H54 (cell line): ENCODE measurements at regions not wholly inside any gene's neighbourhood (a gene's known extent, or its start where the extent isn't known, plus 50 kb on each side); places are given as distances from the start of the nearest gene placed in this dataset.

ENCODE experiments used
- DNase-seq: peaks from one replicate; pipeline ENCODE4 v3.0.0; 2011; ENCODE audit warnings: low spot score, mixed read lengths; ENCODE audit not compliant: insufficient read length
- FAIRE-seq: peaks from 3 replicates; lab custom pipeline; 2011; peaks lifted over from hg19 to GRCh38; lab: Jason Lieb, UNC
- POLR2A ChIP-seq: IDR thresholded peaks from 2 replicates; pipeline ENCODE4 v1.6.1; 2011; ENCODE audit warnings: low read depth, mild to moderate bottlenecking, low read length

DNA sequence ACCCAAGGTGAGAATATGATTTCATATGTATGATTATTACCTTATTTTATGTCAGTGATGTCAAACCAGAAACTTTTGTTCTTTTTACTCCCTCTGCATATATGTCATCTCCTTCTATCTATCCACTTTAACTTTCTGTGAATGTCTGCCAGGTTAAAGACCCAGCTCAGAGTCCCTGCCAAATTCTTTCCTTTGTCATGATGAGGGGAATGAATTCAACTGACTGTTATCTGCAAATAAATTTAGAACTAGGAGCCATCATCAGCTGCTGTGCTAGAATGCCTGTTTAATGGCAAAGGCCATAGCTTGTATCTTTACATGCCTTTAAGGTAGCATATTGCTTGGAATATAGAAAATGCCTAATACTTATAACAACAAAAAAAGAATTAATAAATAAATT, 815.6 kb upstream of the NEGR1 start:
- FAIRE-seq (no peak), DNase-seq (no peak)
- no peak for TF ChIP-seq POLR2A

DNA sequence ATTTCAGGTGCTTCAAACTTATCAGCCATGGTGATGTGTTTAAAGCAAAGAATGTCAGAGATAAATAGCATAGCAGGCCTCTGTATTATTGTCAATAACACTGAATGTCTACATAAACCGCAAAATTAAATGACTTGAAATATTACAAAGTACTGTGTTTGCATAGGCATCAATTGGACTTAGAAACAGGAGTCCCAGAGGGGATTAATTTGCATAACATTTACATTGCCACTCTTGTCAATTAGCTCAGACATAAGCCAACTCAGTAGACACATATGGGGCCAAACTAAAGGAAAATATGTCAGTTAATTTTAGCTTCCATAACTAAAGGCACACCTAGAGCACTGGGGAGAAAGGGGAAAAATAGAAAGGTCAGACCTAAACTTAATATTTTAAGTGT, 814.5 kb upstream of the NEGR1 start:
- no peak for TF ChIP-seq POLR2A
- DNase-seq, result no peak
- no peak for FAIRE-seq

DNA sequence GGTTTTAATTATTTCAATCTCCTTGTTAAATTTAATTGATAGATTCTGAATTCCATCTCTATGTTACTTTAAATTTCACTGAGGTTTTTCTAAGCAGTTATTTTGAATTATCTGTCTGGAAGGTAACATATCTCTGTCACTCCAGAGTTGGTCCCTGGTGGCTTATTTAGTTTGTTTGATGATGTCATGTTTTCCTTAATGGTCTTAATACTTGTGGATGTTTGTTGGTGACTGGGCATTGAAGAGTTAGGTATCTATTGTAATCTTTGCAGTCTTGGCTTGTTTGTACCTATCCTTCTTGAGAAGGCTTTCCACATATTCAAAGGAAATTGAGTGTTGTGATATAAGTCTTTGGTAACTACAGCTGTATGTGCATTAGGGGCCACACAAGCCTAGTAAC, 810.0 kb upstream of the NEGR1 start:
- no peak for TF ChIP-seq POLR2A
- DNase-seq, result no peak
- FAIRE-seq, result no peak

DNA sequence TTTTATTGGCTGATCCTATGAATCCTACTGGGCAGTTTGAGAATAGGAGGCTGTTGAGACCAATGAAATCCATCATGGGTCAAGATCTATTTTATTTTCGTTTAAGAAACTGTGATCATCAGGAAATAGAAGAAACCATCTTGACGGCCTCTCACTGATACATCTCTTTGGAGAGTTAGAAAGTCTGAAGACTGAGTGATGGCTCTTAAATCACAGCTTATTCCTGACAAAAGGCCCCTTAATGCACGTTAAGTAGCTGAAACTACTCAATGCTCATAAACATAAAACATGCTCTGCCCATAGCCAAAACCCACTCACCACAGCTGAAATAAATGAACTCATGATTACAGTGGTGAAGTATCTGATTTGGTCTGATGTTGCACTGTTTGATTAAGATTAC, 784.5 kb upstream of the NEGR1 start:
- DNase-seq (no peak), FAIRE-seq (no peak)
- no peak for TF ChIP-seq POLR2A

DNA sequence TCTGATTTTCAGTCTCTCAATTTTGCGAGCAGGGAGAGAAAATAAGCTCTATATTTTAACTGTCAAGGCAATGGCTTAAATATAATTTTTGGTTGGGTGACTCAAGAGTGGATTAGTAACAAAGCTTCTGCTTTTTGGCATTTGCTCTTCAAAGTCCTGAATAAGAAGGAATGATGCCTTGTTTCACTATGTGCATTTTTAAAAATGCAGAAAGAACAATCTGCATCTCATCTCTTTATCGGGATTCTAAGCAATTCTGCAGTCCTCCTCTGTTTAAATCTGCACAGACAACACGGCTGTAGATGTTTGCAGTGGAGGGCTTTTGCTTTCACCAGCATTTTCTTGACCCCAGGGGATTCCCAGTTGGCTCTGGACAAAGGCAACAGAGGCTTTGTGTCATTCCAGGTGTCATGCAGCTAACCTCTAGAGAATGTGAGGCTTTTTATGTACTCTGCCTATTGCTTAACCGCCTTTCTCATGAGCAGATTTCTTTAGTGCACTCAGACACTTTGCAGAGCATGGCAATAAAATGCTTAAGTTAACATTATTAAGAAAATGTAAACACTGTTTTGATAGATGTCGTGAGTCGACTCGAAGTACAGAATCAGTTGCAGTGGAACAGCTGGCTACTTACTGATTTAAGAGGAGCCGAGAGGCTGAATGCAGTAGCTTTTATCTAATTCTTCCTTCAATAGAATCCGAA, 783.2 kb upstream of the NEGR1 start:
- no peak for TF ChIP-seq POLR2A
- DNase-seq (no peak), FAIRE-seq (no peak)

DNA sequence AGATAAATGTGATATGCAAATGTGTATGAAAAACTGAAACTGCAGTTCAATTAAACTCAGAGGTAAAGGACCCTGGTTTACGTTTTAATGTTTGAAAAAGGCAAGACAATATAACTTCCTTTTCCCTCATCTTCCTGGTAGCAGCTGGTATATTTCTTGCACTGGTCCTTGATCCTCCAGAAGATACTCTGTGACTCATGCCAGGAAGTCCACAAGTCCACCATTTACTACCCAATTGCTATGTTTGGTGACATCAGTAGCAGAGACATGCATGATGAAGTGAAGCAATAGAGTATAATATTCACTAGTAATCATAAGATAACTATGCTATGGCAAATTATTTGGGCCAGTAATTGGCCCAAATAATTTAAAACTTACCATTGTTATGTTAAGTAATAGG, 774.5 kb upstream of the NEGR1 start:
- DNase-seq (no peak), FAIRE-seq (no peak)
- no peak for TF ChIP-seq POLR2A

DNA sequence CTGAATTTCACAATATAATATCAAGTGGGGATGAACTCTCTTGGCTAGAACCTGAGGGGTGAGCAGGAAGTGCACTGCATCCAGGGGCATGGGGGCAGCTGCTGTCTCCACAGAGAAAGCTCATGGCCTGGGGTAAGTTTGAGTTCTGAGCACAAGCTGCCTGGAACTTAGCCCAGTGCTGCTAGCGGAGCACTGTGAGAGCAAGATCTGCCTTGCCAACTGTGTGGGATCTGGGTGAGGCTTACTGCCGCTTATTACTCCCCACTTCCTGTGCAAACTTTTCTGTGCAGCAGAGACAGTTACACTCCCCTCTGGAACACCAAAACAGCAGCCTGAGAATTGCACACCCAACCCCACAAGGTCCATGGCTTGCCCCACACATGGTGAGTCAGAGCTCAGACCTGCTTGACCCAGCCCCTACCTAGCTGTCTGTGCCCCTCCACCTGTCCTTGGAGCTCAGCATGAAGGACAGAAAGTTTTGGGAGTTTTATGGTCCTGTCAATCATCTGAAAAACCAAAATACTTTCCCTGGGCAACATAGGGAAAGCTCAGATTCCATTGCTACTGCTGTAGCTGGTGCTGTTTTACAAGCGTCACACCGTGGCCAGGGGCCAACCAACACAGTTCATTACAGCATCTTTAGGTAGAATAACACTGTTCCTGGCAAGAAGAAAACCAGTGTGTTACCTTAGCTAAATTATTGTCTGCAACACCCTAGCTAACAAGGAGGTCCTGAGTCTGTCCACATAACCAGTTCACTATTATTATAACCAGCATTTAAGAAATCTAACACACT, 762.1 kb upstream of the NEGR1 start:
- TF ChIP-seq POLR2A, result no peak
- FAIRE-seq (no peak), DNase-seq (no peak)

DNA sequence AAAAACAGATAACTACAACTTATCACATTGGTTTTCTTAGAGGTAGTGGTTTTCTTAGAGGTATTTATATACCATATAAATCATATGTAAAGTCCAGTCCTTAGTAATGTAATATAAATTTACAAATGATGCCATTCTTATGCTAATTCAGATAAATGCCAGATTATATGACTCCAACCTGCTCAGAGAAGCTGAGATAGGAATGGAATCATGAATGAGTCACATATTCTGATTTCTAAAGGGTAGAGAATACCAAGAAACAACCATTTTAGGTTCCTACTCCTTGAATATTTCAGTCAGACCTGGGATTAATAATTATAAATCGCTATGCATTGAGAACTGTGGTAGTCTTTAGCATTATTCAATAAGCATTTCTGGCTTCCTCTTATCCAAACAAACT, 760.1 kb upstream of the NEGR1 start:
- FAIRE-seq (no peak), DNase-seq (no peak)
- TF ChIP-seq POLR2A, result no peak

DNA sequence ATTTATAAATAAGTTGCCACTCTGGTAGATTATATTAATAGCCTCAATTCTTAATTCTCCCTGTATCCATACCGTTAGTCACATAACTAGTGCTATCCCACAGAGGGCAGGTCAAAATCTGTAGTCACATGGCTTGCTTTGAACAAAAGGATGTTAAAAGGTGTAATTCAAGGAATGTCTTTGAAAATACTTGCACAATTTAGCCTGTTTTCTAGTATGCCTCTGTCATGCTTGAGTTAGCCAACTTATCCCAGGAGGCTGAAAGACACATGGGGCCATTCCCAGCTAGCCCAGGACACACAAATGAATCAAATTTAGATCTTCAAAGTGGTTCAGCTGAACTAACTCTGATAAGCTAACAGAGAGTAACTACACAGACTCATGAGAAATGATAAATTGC, 758.5 kb upstream of the NEGR1 start:
- no peak for TF ChIP-seq POLR2A
- no peak for DNase-seq
- no peak for FAIRE-seq

DNA sequence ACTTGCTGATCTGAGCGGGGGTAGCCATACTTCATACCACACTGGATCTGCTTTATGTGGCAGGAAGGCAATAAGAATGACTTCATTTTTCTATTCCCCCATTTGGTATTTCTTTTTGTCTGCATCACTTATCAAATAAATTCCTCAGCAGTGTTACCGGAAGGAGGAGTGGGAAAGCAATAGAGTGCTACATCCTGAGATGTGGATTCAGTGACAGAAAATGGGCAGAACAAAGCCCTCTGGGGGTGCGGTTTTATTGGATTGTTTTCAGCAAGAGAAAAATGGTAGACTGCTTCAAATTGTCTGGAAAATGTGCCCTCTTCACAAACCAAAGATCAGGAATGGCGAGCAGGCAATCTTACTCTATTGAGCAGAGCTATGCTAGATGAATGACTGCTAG, 751.9 kb upstream of the NEGR1 start:
- TF ChIP-seq POLR2A, result no peak
- no peak for DNase-seq
- no peak for FAIRE-seq

DNA sequence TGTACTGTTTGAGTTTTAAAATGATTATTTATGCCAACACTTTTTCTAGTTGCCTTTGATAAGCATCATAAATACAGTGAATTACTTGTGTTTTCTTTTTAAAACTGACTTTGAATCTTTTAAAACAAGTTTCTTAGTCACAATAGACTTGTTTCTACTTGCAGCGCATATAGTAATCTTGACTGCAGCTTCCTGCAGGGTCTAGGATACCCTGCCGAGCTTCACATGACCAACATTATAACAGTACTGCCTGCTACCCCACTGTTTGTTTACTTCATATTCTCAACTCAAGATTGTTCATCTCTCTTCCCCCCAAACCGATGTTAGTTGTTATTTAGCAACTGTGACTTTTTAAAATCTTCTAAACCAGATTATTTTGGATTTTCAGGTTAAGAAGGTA, 751.3 kb upstream of the NEGR1 start:
- DNase-seq (no peak), FAIRE-seq (no peak)
- TF ChIP-seq POLR2A, result no peak

DNA sequence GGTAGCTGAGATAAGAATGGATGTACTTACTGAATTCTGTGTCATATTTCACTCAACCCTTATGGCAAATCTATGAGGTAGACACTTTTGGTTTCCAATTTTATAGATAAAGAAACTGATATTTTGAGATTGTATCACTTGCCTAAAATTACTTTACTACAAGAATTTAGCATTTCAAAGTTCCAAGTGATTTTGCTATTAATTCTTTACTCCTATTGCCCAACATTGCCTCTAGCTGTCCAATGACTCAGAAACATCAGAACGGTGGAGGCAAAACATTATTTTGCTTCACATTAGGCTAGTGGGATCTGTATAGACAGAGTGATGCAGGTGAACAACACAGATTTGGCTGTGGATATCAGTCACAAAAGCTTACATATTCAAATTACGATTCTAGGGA, 747.2 kb upstream of the NEGR1 start:
- TF ChIP-seq POLR2A, result no peak
- DNase-seq, result no peak
- no peak for FAIRE-seq

DNA sequence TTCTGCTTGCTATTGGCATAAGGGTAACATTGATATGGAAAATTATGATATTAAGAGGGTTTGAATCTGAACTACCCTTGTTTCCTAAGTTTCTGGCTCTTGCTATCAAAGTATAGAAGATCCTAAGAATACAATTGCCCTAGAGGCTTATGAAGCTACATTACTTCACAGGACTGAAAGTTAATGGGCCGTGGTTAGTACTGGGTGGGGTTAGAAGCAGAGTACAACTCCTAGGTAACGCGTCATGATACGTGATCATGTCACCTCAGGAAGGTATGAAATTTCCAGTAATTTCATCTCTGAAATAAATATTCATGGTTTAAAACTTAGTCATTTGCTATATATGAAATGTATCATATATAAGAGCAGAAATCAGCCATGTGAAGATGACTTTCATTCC, 743.8 kb upstream of the NEGR1 start:
- FAIRE-seq (no peak), DNase-seq (no peak)

DNA sequence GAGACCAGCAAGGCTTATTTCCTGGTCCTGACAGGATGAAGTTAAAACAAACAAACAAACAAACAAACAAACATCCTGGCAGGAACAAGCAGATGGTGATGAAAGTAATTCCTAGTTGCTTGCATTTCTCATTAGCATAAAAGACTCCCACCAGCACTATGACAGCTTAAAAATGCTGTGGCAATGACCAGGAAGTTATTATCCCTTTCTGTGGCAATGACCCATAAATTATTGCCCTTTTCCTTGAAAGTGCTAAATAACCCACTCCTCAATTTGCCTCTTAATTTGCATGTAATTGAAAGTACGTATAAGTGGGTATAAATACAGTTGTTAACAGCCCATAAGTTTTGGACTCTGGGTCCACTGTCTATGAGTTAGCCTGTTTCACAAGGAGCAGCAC, 727.6 kb upstream of the NEGR1 start:
- DNase-seq, result no peak
- no peak for FAIRE-seq
- no peak for TF ChIP-seq POLR2A

More for the DNA sequence above, 743.8 kb upstream of the NEGR1 start:
- no peak for TF ChIP-seq POLR2A

DNA sequence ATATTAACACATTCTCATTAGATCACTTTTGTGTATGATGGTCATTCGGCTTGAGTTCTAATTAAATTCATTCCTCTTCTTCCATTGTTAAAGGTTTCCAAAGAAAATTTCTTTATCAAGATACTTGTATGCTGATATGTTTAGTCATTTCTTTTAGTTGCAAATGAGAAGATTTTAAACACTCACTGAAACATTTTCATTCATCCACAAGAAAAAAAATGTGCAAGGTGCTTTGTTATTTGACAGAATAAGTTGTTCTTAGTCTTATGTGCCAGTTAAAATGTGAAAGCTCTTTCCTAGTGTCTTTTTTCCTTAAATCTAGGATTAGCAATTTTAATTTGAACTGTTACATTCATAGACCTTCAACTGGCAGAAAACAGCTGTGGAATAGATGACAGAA, 727.0 kb upstream of the NEGR1 start:
- no peak for FAIRE-seq

More for the DNA sequence above, 727.0 kb upstream of the NEGR1 start:
- DNase-seq, result no peak
- no peak for TF ChIP-seq POLR2A
